ENCODE measurements at regions not wholly inside any gene's neighbourhood (a gene's known extent, or its start where the extent isn't known, plus 50 kb on each side); places are given as distances from the start of the nearest gene placed in this dataset.

- Mint-ChIP-seq H3K9me3 (peaks cover 0 to 2% (median 0%) of the 10 kb centered on the region in 3 donors), H3K4me3 (no peak overlapping the region), H3K4me1 (no peaks in the 10 kb centered on the region), H3K36me3 (no peaks in the 10 kb centered on the region), H3K27ac (no peak overlapping the region), H3K27me3 (peaks cover 0 to 4% of the 10 kb centered on the region in 2 donors)
- Histone ChIP-seq H3K9me3 (no peaks in the 10 kb centered on the region), H3K27me3 (replicated peaks in 1 of 2; ENCODE audit: control insufficient read depth in 2 of 2, extremely low read depth in 1 of 2, insufficient read depth in 2 of 2, low read length in 1 of 2) (no peaks in the 10 kb centered on the region), H3K27ac (ENCODE audit: low read length) (no peak overlapping the region), H3K36me3 (ENCODE audit: control insufficient read depth in 2 of 2, extremely low read depth in 1 of 2, insufficient read depth in 1 of 2, low read length in 1 of 2) (no peaks in the 10 kb centered on the region), H3K4me1 (ENCODE audit: control insufficient read depth in 1 of 2, extremely low read depth in 1 of 2, insufficient read depth in 2 of 2, low read length in 2 of 2) (no peaks in the 10 kb centered on the region), H3K4me3 (ENCODE audit: control insufficient read depth in 1 of 2, extremely low read depth in 1 of 2, low read length in 1 of 2) (no peak overlapping the region)
- CTCF ChIA-PET, result no interaction called here
- ATAC-seq (replicated peaks in 1 of 4) (no peak), DNase-seq (no peak)
- POLR2A ChIA-PET, result no interaction called here
- 55% methylated on average over 2 of the region's 6 CpGs for WGBS (ENCODE audit: insufficient coverage)
These were observed 310.7 kb upstream of the CDH4 start for GRCh38 chr20:60941379-60941778.

DNA sequence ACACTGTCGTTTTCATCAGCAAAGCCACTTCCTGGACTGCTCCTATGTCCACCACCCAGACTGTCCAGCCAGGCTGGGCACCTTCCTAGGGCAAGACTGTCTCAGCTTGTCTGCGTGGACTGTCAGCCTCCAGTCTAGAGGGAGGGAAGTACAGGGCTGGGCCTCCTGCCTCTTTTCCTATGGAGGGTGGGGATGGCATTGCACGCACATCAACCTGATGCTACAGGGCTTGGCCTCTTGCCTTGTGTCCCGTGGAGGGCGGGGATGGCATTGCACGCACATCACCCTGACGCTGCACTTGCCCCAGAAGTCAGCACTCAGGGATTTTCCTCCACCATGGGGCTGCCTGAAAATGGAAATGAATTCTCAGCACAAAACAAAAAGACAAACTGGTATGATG is 304.2 kb upstream of the CDH4 start:
- peaks cover 0 to 4% (median 0%) of the 10 kb centered on the region in 3 donors for H3K9me3 Mint-ChIP-seq
- H3K4me3 Mint-ChIP-seq, result no peak overlapping the region
- no peaks in the 10 kb centered on the region for H3K4me1 Mint-ChIP-seq
- H3K27me3 Mint-ChIP-seq, result peaks cover 0 to 3% of the 10 kb centered on the region in 2 donors
- no peaks in the 10 kb centered on the region for H3K27me3 ChIP-seq (replicated peaks in 1 of 2; ENCODE audit: control insufficient read depth in 2 of 2, extremely low read depth in 1 of 2, insufficient read depth in 2 of 2, low read length in 1 of 2)
- ATAC-seq (replicated peaks in 1 of 4) (no peak), DNase-seq (no peak)
- POLR2A ChIA-PET, result no interaction called here
- 76% methylated on average over 7 of the region's 7 CpGs for WGBS (ENCODE audit: insufficient coverage)
- no peak overlapping the region for H3K27ac ChIP-seq (ENCODE audit: low read length)
- H3K36me3 ChIP-seq (ENCODE audit: control insufficient read depth in 2 of 2, extremely low read depth in 1 of 2, insufficient read depth in 1 of 2, low read length in 1 of 2), result no peaks in the 10 kb centered on the region
- no peaks in the 10 kb centered on the region for H3K36me3 Mint-ChIP-seq
- no peaks in the 10 kb centered on the region for H3K9me3 ChIP-seq
- CTCF ChIA-PET, result no interaction called here
- H3K4me1 ChIP-seq (ENCODE audit: control insufficient read depth in 1 of 2, extremely low read depth in 1 of 2, insufficient read depth in 2 of 2, low read length in 2 of 2), result no peaks in the 10 kb centered on the region
- no peak overlapping the region for H3K4me3 ChIP-seq (ENCODE audit: control insufficient read depth in 1 of 2, extremely low read depth in 1 of 2, low read length in 1 of 2)
- H3K27ac Mint-ChIP-seq, result no peak overlapping the region

DNA sequence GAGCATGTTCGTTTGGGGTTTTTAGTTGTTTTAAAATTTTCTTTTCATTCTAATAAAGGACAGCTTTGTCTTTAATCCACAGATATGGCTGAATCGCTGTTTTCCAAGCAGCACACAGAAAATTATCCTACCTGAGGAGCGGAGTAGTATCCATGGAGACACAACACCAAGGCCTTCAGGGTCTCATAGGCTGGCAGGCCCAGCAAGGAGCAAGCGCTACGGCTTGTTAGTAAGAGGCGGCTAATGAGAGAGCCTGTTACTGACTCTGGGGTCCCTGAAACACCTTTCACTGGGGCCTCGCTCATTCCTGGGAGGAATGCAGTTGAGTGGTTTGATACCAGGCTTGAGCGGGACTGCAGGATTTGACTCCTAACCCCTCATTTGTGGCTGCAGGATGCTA is 303.8 kb upstream of the CDH4 start:
- H3K36me3 Mint-ChIP-seq, result no peaks in the 10 kb centered on the region
- no peaks in the 10 kb centered on the region for H3K27me3 ChIP-seq (replicated peaks in 1 of 2; ENCODE audit: control insufficient read depth in 2 of 2, extremely low read depth in 1 of 2, insufficient read depth in 2 of 2, low read length in 1 of 2)
- no peak overlapping the region for H3K4me3 Mint-ChIP-seq
- H3K9me3 Mint-ChIP-seq, result peaks cover 0 to 4% (median 0%) of the 10 kb centered on the region in 3 donors
- ATAC-seq (replicated peaks in 1 of 4) (no peak), DNase-seq (no peak)
- no peaks in the 10 kb centered on the region for H3K4me1 ChIP-seq (ENCODE audit: control insufficient read depth in 1 of 2, extremely low read depth in 1 of 2, insufficient read depth in 2 of 2, low read length in 2 of 2)
- H3K36me3 ChIP-seq (ENCODE audit: control insufficient read depth in 2 of 2, extremely low read depth in 1 of 2, insufficient read depth in 1 of 2, low read length in 1 of 2), result no peaks in the 10 kb centered on the region
- WGBS (ENCODE audit: insufficient coverage), result 80% methylated on average over 4 of the region's 8 CpGs
- ChIA-PET CTCF (no interaction called here), POLR2A (no interaction called here)
- no peak overlapping the region for H3K4me3 ChIP-seq (ENCODE audit: control insufficient read depth in 1 of 2, extremely low read depth in 1 of 2, low read length in 1 of 2)
- H3K27me3 Mint-ChIP-seq, result peaks cover 0 to 3% of the 10 kb centered on the region in 2 donors
- H3K27ac Mint-ChIP-seq, result no peak overlapping the region
- H3K9me3 ChIP-seq, result no peaks in the 10 kb centered on the region
- no peaks in the 10 kb centered on the region for H3K4me1 Mint-ChIP-seq
- no peak overlapping the region for H3K27ac ChIP-seq (ENCODE audit: low read length)

DNA sequence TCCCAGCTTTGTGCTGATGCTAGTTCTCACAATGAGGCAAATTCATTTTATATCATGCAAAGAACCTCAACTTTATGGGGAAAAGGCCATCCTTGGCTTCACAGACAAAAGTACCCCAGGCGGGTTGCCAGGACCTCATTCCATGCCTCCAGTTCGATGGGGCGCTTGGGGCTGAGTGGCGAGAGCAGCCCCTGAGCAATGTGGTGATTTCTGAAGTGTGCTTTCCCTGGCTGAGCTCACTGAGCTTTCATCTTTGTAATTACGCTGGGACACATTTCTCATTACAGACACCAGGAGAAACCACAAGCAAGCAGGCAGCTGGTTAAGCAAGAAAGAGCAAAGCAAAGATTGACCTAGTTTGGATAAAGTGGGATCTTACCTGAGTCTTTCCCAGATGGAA is 301.5 kb upstream of the CDH4 start:
- Histone ChIP-seq H3K4me3 (ENCODE audit: control insufficient read depth in 1 of 2, extremely low read depth in 1 of 2, low read length in 1 of 2) (no peak overlapping the region), H3K4me1 (ENCODE audit: control insufficient read depth in 1 of 2, extremely low read depth in 1 of 2, insufficient read depth in 2 of 2, low read length in 2 of 2) (no peaks in the 10 kb centered on the region), H3K27me3 (replicated peaks in 1 of 2; ENCODE audit: control insufficient read depth in 2 of 2, extremely low read depth in 1 of 2, insufficient read depth in 2 of 2, low read length in 1 of 2) (no peaks in the 10 kb centered on the region), H3K27ac (ENCODE audit: low read length) (no peak overlapping the region), H3K36me3 (ENCODE audit: control insufficient read depth in 2 of 2, extremely low read depth in 1 of 2, insufficient read depth in 1 of 2, low read length in 1 of 2) (no peaks in the 10 kb centered on the region), H3K9me3 (no peaks in the 10 kb centered on the region)
- no peak for DNase-seq
- ChIA-PET CTCF (no interaction called here), POLR2A (no interaction called here)
- H3K9me3 Mint-ChIP-seq, result peaks cover 0 to 4% (median 0%) of the 10 kb centered on the region in 3 donors
- ATAC-seq (replicated peaks in 1 of 4), result no peak
- no CpG with 5 or more reads among the region's 5 CpGs for WGBS (ENCODE audit: insufficient coverage)
- no peaks in the 10 kb centered on the region for H3K36me3 Mint-ChIP-seq
- no peak overlapping the region for H3K27ac Mint-ChIP-seq
- H3K4me3 Mint-ChIP-seq, result no peak overlapping the region
- no peaks in the 10 kb centered on the region for H3K4me1 Mint-ChIP-seq
- H3K27me3 Mint-ChIP-seq, result peaks cover 0 to 3% of the 10 kb centered on the region in 2 donors

DNA sequence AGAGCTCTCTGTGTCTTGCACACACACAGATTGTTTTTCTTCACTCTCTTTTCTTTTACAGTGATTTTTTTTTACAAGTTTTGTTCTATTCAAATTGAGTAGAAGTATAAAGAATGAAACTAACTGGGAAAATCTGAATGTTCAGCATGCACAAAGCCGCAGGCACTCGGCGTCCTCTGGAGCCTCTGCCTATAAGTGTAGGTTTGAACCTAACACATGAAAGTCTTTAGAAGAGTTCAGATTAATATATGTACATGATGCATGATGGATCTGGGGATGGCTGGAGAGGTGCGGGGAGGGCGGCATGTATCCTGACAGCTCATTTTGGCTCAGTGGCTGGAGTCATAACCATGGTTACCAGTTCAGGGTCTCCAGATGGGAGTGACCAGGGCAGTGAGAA is 301.1 kb upstream of the CDH4 start:
- H3K4me1 ChIP-seq (ENCODE audit: control insufficient read depth in 1 of 2, extremely low read depth in 1 of 2, insufficient read depth in 2 of 2, low read length in 2 of 2), result no peaks in the 10 kb centered on the region

GRCh38 chr20:60952861-60953260 is 299.2 kb upstream of the CDH4 start:
- Histone ChIP-seq H3K36me3 (ENCODE audit: control insufficient read depth in 2 of 2, extremely low read depth in 1 of 2, insufficient read depth in 1 of 2, low read length in 1 of 2) (no peaks in the 10 kb centered on the region), H3K27me3 (replicated peaks in 1 of 2; ENCODE audit: control insufficient read depth in 2 of 2, extremely low read depth in 1 of 2, insufficient read depth in 2 of 2, low read length in 1 of 2) (no peaks in the 10 kb centered on the region), H3K4me3 (ENCODE audit: control insufficient read depth in 1 of 2, extremely low read depth in 1 of 2, low read length in 1 of 2) (no peak overlapping the region), H3K9me3 (no peaks in the 10 kb centered on the region), H3K27ac (ENCODE audit: low read length) (no peak overlapping the region), H3K4me1 (ENCODE audit: control insufficient read depth in 1 of 2, extremely low read depth in 1 of 2, insufficient read depth in 2 of 2, low read length in 2 of 2) (no peaks in the 10 kb centered on the region)
- DNase-seq, result no peak
- no peaks in the 10 kb centered on the region for H3K4me1 Mint-ChIP-seq
- no peaks in the 10 kb centered on the region for H3K36me3 Mint-ChIP-seq
- no peak for ATAC-seq (replicated peaks in 1 of 4)
- no peak overlapping the region for H3K4me3 Mint-ChIP-seq
- no peak overlapping the region for H3K27ac Mint-ChIP-seq
- WGBS (ENCODE audit: insufficient coverage), result 79% methylated on average over 6 of the region's 8 CpGs
- ChIA-PET POLR2A (no interaction called here), CTCF (no interaction called here)
- peaks cover 0 to 1% (median 0%) of the 10 kb centered on the region in 3 donors for H3K9me3 Mint-ChIP-seq
- no peaks in the 10 kb centered on the region for H3K27me3 Mint-ChIP-seq

More for the DNA sequence above, 301.1 kb upstream of the CDH4 start:
- H3K36me3 ChIP-seq (ENCODE audit: control insufficient read depth in 2 of 2, extremely low read depth in 1 of 2, insufficient read depth in 1 of 2, low read length in 1 of 2), result no peaks in the 10 kb centered on the region
- H3K9me3 ChIP-seq, result no peaks in the 10 kb centered on the region
- H3K4me3 Mint-ChIP-seq, result no peak overlapping the region
- peaks cover 0 to 4% (median 0%) of the 10 kb centered on the region in 3 donors for H3K9me3 Mint-ChIP-seq
- no peaks in the 10 kb centered on the region for H3K36me3 Mint-ChIP-seq
- WGBS (ENCODE audit: insufficient coverage), result 94% methylated on average over 5 of the region's 5 CpGs
- no peaks in the 10 kb centered on the region for H3K4me1 Mint-ChIP-seq
- H3K27ac ChIP-seq (ENCODE audit: low read length), result no peak overlapping the region
- CTCF ChIA-PET, result no interaction called here
- POLR2A ChIA-PET, result no interaction called here
- no peak overlapping the region for H3K4me3 ChIP-seq (ENCODE audit: control insufficient read depth in 1 of 2, extremely low read depth in 1 of 2, low read length in 1 of 2)
- ATAC-seq (replicated peaks in 1 of 4) (no peak), DNase-seq (no peak)
- peaks cover 0 to 3% of the 10 kb centered on the region in 2 donors for H3K27me3 Mint-ChIP-seq
- no peaks in the 10 kb centered on the region for H3K27me3 ChIP-seq (replicated peaks in 1 of 2; ENCODE audit: control insufficient read depth in 2 of 2, extremely low read depth in 1 of 2, insufficient read depth in 2 of 2, low read length in 1 of 2)
- no peak overlapping the region for H3K27ac Mint-ChIP-seq

- Histone ChIP-seq H3K27me3 (replicated peaks in 1 of 2; ENCODE audit: control insufficient read depth in 2 of 2, extremely low read depth in 1 of 2, insufficient read depth in 2 of 2, low read length in 1 of 2) (no peaks in the 10 kb centered on the region), H3K4me1 (ENCODE audit: control insufficient read depth in 1 of 2, extremely low read depth in 1 of 2, insufficient read depth in 2 of 2, low read length in 2 of 2) (no peaks in the 10 kb centered on the region), H3K36me3 (ENCODE audit: control insufficient read depth in 2 of 2, extremely low read depth in 1 of 2, insufficient read depth in 1 of 2, low read length in 1 of 2) (no peaks in the 10 kb centered on the region), H3K4me3 (ENCODE audit: control insufficient read depth in 1 of 2, extremely low read depth in 1 of 2, low read length in 1 of 2) (no peak overlapping the region), H3K9me3 (no peaks in the 10 kb centered on the region), H3K27ac (ENCODE audit: low read length) (no peak overlapping the region)
- CTCF ChIA-PET, result no interaction called here
- Mint-ChIP-seq H3K36me3 (no peaks in the 10 kb centered on the region), H3K27ac (no peak overlapping the region), H3K4me1 (no peaks in the 10 kb centered on the region), H3K9me3 (peaks cover 0 to 4% (median 0%) of the 10 kb centered on the region in 3 donors), H3K4me3 (no peak overlapping the region), H3K27me3 (no peaks in the 10 kb centered on the region)
- DNase-seq, result no peak
- no peak for ATAC-seq (replicated peaks in 1 of 4)
- WGBS (ENCODE audit: insufficient coverage), result 82% methylated on average over 11 of the region's 13 CpGs
- POLR2A ChIA-PET, result no interaction called here
These were observed 298.7 kb upstream of the CDH4 start for GRCh38 chr20:60953321-60953720.

All from T-cell (primary cell).